Gastrocnemius medialis (tissue), 4 donors: ENCODE measurements at regions not wholly inside any gene's neighbourhood (a gene's known extent, or its start where the extent isn't known, plus 50 kb on each side); places are given as distances from the start of the nearest gene placed in this dataset.

ENCODE experiments used
- ATAC-seq, 2 donors: fragments of 150-250 bp; one replicate each; pipeline ENCODE4 v1.9.1; 2016
- DNase-seq, 2 donors: peaks; one replicate each; pipeline ENCODE4 v3.0.0-alpha.2; 2019
- H3K27ac ChIP-seq, 4 donors: fragments of 200-600 bp; sonication (generic); 1 replicate in 1 of 4; 2 replicates in 3 of 4; pipeline ENCODE4 v1.5.1; 2016 to 2018; ENCODE audit warnings: mild to moderate bottlenecking in 2 of 4, moderate library complexity in 1 of 4
- H3K27me3 ChIP-seq, 3 donors: fragments of 200-600 bp; sonication (generic) in 2 of 3; 1 replicate in 1 of 3; 2 replicates in 2 of 3; pipeline versions ENCODE4 v1.5.1 to v1.6.0; 2016 to 2019; ENCODE audit warnings: mild to moderate bottlenecking in 1 of 3, moderate library complexity in 1 of 3
- H3K36me3 ChIP-seq, 2 donors: fragments of 200-600 bp; sonication (generic) in 1 of 2; one replicate each; pipeline ENCODE4 v1.5.1; 2017 to 2018
- H3K4me1 ChIP-seq, 2 donors: fragments of 200-600 bp; sonication (generic) in 1 of 2; one replicate each; pipeline ENCODE4 v1.5.1; 2016 to 2017; ENCODE audit warnings: mild to moderate bottlenecking in 2 of 2
- H3K4me3 ChIP-seq, 4 donors: fragments of 200-600 bp; sonication (generic) in 3 of 4; 1 replicate in 1 of 4; 2 replicates in 3 of 4; pipeline ENCODE4 v1.5.1; 2016 to 2019; ENCODE audit warnings: mild to moderate bottlenecking in 2 of 4
- H3K9me3 ChIP-seq, 3 donors: fragments of 200-600 bp; sonication (generic) in 2 of 3; 1 replicate in 1 of 3; 2 replicates in 2 of 3; pipeline ENCODE4 v1.5.1; 2016 to 2019
- CTCF ChIP-seq, 5 experiments: fragments of 450-650 bp in 3 of 5; fragments of 200-600 bp in 2 of 5; sonication (generic) in 2 of 5; IDR thresholded peaks in 4 of 5; conservative IDR thresholded peaks in 1 of 5; 1 replicate in 4 of 5; 2 replicates in 1 of 5; pipeline ENCODE4 v1.5.1; 2016 to 2019; ENCODE audit warnings: antibody characterized with exemption in 5 of 5, mild to moderate bottlenecking in 3 of 5, moderate library complexity in 3 of 5
- POLR2A ChIP-seq, 2 donors: fragments of 450-650 bp; IDR thresholded peaks; one replicate each; pipeline ENCODE4 v1.6.1; 2017; ENCODE audit warnings: antibody characterized with exemption in 2 of 2, mild to moderate bottlenecking in 2 of 2, moderate library complexity in 2 of 2
- in situ Hi-C, 4 donors: fragments of 200-750 bp; cut with MboI; loops; one replicate each; pipeline versions ENCODE4 v1.15.0 to v1.8.0; 2017; ENCODE audit warnings: low sequenced_read_pairs in 4 of 4
- intact Hi-C: fragments of 100-400 bp; cut with DNase I; formaldehyde crosslinking; loops from one replicate; pipeline ENCODE4 v1.15.1; 2023; ENCODE audit warnings: low total_unique reads

GRCh38 chr10:91343010-91343409 is 67.1 kb upstream of the HECTD2 start:
- in situ Hi-C loops: no loop called here
- ATAC-seq: peak in 1 of 2 donors; percentile 36
- Histone ChIP-seq H3K27me3 (no peaks in the 10 kb centered on the region), H3K36me3 (no peaks in the 10 kb centered on the region), H3K4me3 (no peak overlapping the region), H3K4me1 (peaks cover 26 to 32% of the 10 kb centered on the region in 2 donors), H3K9me3 (no peaks in the 10 kb centered on the region), H3K27ac (no peak overlapping the region)
- no peak for DNase-seq
- intact Hi-C loops: loop anchor here (1.0 kb wide), 1 partner anchor 180 kb away; no protein-coding TSS in a partner anchor
- TF ChIP-seq CTCF (IDR thresholded peaks at IDR 0.05 in 4 of 5, conservative IDR thresholded peaks at IDR 0.05 in 1 of 5): no peak
- TF ChIP-seq POLR2A (IDR thresholded peaks at IDR 0.05): no peak

- ATAC-seq: no peak
- no peaks in the 10 kb centered on the region for H3K9me3 ChIP-seq
- in situ Hi-C loops: no loop called here
Observed at GRCh38 chr10:91344117-91344856, 65.9 kb upstream of the HECTD2 start.

GRCh38 chr10:91345716-91346115 is 64.4 kb upstream of the HECTD2 start:
- TF ChIP-seq POLR2A (IDR thresholded peaks at IDR 0.05) (no peak), CTCF (IDR thresholded peaks at IDR 0.05 in 4 of 5, conservative IDR thresholded peaks at IDR 0.05 in 1 of 5) (no peak)
- ATAC-seq: no peak
- Histone ChIP-seq H3K36me3 (no peaks in the 10 kb centered on the region), H3K4me1 (peaks cover 32 to 51% of the 10 kb centered on the region in 2 donors), H3K4me3 (no peak overlapping the region), H3K9me3 (no peaks in the 10 kb centered on the region), H3K27me3 (no peaks in the 10 kb centered on the region), H3K27ac (no peak overlapping the region)
- intact Hi-C loops: loop anchor here (5.0 kb wide), 1 partner anchor 287 kb away; the partner anchor contains the start of gene PPP1R3C
- in situ Hi-C loops: no loop called here
- DNase-seq: no peak

More at GRCh38 chr10:91344117-91344856, 65.9 kb upstream of the HECTD2 start:
- no peaks in the 10 kb centered on the region for H3K27me3 ChIP-seq
- H3K4me3 ChIP-seq: no peak overlapping the region
- peaks cover 26 to 43% of the 10 kb centered on the region in 2 donors for H3K4me1 ChIP-seq
- no peaks in the 10 kb centered on the region for H3K36me3 ChIP-seq
- TF ChIP-seq CTCF (IDR thresholded peaks at IDR 0.05 in 4 of 5, conservative IDR thresholded peaks at IDR 0.05 in 1 of 5) (no peak), POLR2A (IDR thresholded peaks at IDR 0.05) (no peak)
- no peak for DNase-seq
- intact Hi-C loops: no loop called here
- no peak overlapping the region for H3K27ac ChIP-seq

GRCh38 chr10:91347529-91347928 is 62.6 kb upstream of the HECTD2 start:
- H3K4me1 ChIP-seq: peaks cover 30 to 44% of the 10 kb centered on the region in 2 donors
- no peak overlapping the region for H3K27ac ChIP-seq

More at GRCh38 chr10:91347529-91347928, 62.6 kb upstream of the HECTD2 start:
- intact Hi-C loops (loop anchor here (5.0 kb wide), 1 partner anchor 285 kb away; the partner anchor contains the start of gene PPP1R3C), in situ Hi-C loops (no loop called here)
- ATAC-seq (no peak), DNase-seq (no peak)
- no peaks in the 10 kb centered on the region for H3K36me3 ChIP-seq
- TF ChIP-seq CTCF (IDR thresholded peaks at IDR 0.05 in 4 of 5, conservative IDR thresholded peaks at IDR 0.05 in 1 of 5) (no peak), POLR2A (IDR thresholded peaks at IDR 0.05) (no peak)
- H3K4me3 ChIP-seq: no peak overlapping the region
- no peaks in the 10 kb centered on the region for H3K27me3 ChIP-seq
- H3K9me3 ChIP-seq: no peaks in the 10 kb centered on the region
